ENCODE measurements at regions not wholly inside any gene's neighbourhood (a gene's known extent, or its start where the extent isn't known, plus 50 kb on each side); places are given as distances from the start of the nearest gene placed in this dataset.

GRCh38 chr16:64892835-64893785 is 228.8 kb downstream of the CDH11 start:
- DNase-seq: no peak

DNA sequence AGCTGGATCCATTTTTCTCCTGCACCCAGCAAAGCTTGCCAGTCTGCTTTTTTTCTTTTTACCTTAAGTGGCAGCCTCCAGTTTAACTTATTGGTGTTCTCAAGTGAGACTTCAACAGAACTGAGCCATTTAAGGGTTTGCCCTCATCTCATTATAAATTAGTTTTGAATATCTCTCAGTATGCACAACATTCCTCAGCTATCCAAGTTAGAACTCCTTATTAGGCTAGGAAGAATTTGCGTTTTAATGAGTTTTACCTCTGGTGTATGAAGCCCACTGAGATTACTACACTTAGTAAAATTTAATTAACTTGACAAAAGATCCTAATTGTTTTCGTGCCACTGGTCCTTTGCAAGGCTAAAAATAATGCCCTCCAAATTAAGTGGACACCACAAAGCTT is 232.4 kb downstream of the CDH11 start:
- no peak for DNase-seq

DNA sequence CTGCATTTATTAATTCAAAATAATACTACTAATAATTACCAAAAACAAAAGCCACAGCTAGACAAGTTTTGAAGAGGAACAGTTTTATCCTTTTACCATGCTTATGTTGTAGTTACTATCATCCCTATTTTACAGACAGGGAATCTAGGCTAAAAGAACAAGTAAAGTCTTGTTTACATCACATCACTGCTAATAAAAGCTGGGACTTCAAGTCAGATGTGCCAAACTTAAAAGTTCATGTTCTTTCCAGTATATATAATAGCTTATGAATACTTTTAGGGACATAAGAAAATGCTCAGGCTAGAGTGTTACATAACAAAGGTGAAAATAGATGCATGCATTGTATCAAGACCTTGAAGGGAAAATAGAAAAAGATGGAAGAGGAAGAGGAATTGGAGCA is 234.2 kb downstream of the CDH11 start:
- DNase-seq: no peak

DNA sequence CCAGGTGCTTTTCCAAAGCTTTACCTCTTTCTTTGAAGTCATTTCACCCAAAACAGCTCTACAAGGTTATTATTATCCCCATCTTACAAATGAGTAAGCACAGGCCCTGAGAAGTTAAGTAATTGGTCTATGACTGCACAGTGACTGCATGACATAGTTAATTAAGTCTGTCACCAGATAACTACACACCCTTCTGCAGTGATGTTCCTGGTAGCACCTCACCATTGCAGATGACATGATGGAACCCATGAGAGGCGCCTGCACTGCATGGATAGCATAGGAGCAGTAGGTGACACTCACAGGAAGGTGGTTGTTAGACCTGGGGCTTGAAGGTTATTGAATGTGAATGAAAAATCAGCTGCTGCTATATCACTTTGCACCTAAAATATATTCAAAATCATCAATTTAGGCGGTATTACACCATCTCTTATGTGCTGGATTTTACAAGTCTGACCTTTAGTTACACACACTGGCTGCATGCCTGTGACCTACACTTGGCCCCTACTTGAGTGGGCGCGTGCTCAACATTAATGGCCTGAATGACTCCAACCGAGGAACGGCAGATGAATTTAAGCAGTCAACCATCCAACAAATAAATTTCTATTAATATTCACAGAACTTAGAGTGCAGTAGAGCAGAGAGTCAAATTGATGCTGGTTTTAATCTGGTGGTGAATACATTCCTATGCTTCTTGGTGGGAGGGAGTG is 239.6 kb downstream of the CDH11 start:
- no peak for DNase-seq

DNA sequence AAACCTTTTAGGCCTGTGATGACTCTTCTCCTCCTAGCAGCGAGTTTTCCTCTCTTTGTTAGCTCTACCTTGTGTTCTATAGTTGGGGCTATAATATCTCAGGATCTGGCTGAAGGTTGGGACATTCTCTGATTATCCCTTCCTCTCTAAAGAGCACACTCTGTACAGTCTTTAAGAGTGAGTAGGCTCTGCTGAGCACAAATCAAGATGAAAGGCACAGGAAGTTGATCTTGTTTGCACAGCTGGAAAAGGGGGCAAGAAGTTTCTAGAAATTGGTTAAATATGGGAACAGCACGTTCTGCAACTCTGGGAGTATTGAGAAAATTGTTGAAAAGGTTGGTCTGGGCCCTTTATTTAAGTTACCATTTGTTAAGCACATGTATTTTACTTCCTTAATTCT is 240.9 kb downstream of the CDH11 start:
- DNase-seq: no peak

GRCh38 chr16:64880006-64880405 is 241.9 kb downstream of the CDH11 start:
- no peak for DNase-seq

- DNase-seq: no peak
Measured at GRCh38 chr16:64878940-64879339, 242.9 kb downstream of the CDH11 start.

- no peak for DNase-seq
Measured at GRCh38 chr16:64872101-64872500, 249.8 kb downstream of the CDH11 start.

DNA sequence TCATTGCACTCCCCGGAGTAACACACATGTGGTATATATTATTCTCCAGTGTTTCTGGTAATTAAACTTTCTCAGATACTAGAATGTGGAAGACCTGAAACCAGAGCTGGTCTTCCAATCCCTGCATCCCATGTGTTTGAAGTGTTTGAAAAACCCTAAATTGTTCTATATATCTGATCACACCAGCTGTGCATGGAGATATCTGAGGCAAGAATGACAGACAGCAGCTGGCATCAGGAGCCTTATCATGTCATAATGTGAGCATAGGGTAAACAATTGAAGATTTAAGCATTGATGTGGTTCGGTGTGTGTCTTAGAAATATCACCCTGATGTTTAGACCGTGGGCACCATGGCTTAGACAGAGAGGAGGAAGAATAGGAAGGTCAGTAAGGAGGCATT is 251.0 kb downstream of the CDH11 start:
- DNase-seq: no peak

GRCh38 chr16:64869781-64870180 is 252.1 kb downstream of the CDH11 start:
- DNase-seq: no peak

- DNase-seq: no peak
Measured at GRCh38 chr16:64866021-64866420, 255.8 kb downstream of the CDH11 start.

- no peak for DNase-seq
Measured at GRCh38 chr16:64865069-64865696, 256.7 kb downstream of the CDH11 start.

- no peak for DNase-seq
Measured at GRCh38 chr16:64864232-64864809, 257.5 kb downstream of the CDH11 start.

GRCh38 chr16:64858076-64858475 is 263.8 kb downstream of the CDH11 start:
- DNase-seq: no peak

DNA sequence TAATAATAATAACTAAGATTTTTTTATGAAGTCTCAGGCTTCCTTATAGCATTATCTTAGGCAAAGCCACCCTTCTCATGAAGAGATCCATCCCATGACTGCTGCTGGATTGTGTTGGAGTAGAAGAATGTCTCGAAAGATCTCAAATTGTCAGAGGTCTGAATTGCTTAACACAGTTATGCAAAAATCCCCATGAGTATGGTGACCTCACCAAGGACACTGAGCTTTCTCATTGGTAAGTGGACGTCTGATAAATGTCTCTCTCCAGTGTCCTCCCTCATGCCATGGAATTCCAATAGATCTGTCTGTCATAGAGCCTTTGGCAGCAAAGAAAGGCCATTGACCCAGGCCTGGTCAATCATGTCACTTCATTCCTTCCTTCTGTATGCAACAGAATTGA is 264.5 kb downstream of the CDH11 start:
- DNase-seq: no peak

- DNase-seq: no peak
Measured at GRCh38 chr16:64853551-64853950, 268.3 kb downstream of the CDH11 start.

- DNase-seq: no peak
Measured at GRCh38 chr16:64846966-64847365, 274.9 kb downstream of the CDH11 start.

GRCh38 chr16:64845071-64845470 is 276.8 kb downstream of the CDH11 start:
- no peak for DNase-seq

GRCh38 chr16:64841482-64841881 is 280.4 kb downstream of the CDH11 start:
- no peak for DNase-seq

DNA sequence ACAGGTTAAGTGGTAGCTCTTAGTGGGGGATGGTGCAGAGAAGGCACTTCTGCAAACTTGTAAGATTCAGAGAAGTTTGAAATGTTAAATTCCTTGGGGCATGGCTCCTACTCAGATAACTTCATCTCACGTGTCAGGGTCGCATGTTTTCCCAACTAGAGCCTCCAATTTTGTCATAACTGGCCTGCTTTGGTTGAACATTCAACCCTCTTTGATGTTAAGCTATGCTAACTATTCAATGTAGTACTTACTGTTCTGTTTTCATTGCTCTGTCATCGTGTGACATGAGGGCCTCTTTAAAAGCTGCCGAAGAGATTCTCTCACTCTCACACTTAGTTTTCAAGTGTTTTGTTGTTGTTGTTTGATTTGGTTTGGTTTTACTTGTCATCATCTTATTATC is 280.8 kb downstream of the CDH11 start:
- no peak for DNase-seq

- DNase-seq: no peak
Measured at GRCh38 chr16:64830653-64831052, 291.2 kb downstream of the CDH11 start.

DNA sequence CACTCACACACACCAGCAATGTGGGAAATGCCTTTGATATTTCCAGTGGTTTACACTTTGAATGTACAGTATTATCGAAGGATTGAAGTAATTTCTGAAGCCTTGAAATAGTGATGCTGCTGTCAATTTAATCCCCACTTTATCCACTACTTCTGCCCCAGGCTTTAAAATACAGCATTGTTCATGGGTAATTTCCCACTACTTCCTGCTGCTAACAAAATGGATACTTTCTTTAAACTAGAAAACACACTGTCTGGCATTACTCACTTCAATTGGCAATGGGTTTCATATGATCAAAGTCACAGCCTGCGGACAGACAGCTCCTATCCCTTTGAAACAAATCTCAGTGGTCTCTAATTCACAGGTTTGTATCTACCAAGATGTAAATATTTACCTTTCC is 292.2 kb downstream of the CDH11 start:
- no peak for DNase-seq

DNA sequence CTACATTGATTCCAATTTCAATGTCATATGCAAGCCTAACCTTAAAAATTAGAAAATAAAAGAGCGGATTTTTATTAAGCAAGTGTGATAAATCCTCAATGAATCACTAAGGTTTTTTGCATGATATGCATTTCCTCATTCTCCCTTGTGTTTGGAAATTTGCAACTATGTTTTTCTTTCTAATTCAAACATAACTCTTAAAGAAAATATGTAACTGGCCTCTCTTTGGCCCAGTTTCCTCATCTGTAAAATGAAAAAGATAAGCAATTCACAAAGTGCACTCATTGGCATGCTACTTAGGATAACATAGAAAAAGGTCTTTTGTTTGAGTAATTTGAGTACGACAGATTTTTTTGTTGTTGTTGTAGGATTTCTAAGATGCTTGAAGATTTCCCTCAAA is 295.5 kb downstream of the CDH11 start:
- no peak for DNase-seq
